ENCODE measurements at regions not wholly inside any gene's neighbourhood (a gene's known extent, or its start where the extent isn't known, plus 50 kb on each side); places are given as distances from the start of the nearest gene placed in this dataset.

GRCh38 chr2:57959390-57959789, 87.2 kb upstream of the VRK2 start:
- Mint-ChIP-seq H3K27ac (ENCODE audit: unreplicated experiment) (no peak overlapping the region), H3K27me3 (ENCODE audit: unreplicated experiment) (peaks cover 4% of the 10 kb centered on the region), H3K9me3 (ENCODE audit: unreplicated experiment) (no peaks in the 10 kb centered on the region), H3K36me3 (ENCODE audit: unreplicated experiment) (no peaks in the 10 kb centered on the region), H3K4me3 (ENCODE audit: unreplicated experiment) (no peak overlapping the region), H3K4me1 (ENCODE audit: unreplicated experiment) (no peaks in the 10 kb centered on the region)
- DNase-seq (ENCODE audit: extremely low spot score, unreplicated experiment), result no peak
- TF ChIP-seq, protein P1, sequence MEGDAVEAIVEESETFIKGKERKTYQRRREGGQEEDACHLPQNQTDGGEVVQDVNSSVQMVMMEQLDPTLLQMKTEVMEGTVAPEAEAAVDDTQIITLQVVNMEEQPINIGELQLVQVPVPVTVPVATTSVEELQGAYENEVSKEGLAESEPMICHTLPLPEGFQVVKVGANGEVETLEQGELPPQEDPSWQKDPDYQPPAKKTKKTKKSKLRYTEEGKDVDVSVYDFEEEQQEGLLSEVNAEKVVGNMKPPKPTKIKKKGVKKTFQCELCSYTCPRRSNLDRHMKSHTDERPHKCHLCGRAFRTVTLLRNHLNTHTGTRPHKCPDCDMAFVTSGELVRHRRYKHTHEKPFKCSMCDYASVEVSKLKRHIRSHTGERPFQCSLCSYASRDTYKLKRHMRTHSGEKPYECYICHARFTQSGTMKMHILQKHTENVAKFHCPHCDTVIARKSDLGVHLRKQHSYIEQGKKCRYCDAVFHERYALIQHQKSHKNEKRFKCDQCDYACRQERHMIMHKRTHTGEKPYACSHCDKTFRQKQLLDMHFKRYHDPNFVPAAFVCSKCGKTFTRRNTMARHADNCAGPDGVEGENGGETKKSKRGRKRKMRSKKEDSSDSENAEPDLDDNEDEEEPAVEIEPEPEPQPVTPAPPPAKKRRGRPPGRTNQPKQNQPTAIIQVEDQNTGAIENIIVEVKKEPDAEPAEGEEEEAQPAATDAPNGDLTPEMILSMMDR (IDR thresholded peaks at IDR 0.05), result no peak

DNA sequence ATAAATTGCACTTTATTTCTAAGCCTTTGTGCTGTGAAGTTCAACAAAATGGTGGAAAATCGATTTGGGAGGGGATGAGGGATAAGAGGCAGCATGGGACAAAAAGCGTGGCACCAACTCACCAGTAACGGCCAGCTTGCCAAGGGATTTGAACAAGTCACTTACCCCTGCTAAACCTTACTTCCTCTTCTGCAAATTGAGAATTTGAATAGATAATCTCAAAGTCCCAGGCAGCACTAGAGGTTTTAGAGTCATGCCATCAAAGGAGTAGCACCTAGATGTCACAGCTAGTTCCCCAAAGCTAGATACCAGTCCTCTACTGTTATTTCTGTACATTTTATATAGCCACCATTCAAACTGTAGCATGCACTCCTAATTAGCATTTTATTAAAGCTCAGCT, 83.7 kb upstream of the VRK2 start:
- H3K9me3 Mint-ChIP-seq (ENCODE audit: unreplicated experiment), result no peaks in the 10 kb centered on the region
- TF ChIP-seq, protein P1 (IDR thresholded peaks at IDR 0.05), result no peak
- no peak for DNase-seq (ENCODE audit: extremely low spot score, unreplicated experiment)
- H3K4me1 Mint-ChIP-seq (ENCODE audit: unreplicated experiment), result no peaks in the 10 kb centered on the region
- no peaks in the 10 kb centered on the region for H3K36me3 Mint-ChIP-seq (ENCODE audit: unreplicated experiment)
- H3K27me3 Mint-ChIP-seq (ENCODE audit: unreplicated experiment), result peaks cover 2% of the 10 kb centered on the region
- no peak overlapping the region for H3K4me3 Mint-ChIP-seq (ENCODE audit: unreplicated experiment)
- no peak overlapping the region for H3K27ac Mint-ChIP-seq (ENCODE audit: unreplicated experiment)

- DNase-seq (ENCODE audit: extremely low spot score, unreplicated experiment), result no peak
- Mint-ChIP-seq H3K36me3 (ENCODE audit: unreplicated experiment) (no peaks in the 10 kb centered on the region), H3K4me3 (ENCODE audit: unreplicated experiment) (no peak overlapping the region), H3K4me1 (ENCODE audit: unreplicated experiment) (no peaks in the 10 kb centered on the region), H3K9me3 (ENCODE audit: unreplicated experiment) (no peaks in the 10 kb centered on the region), H3K27me3 (ENCODE audit: unreplicated experiment) (peaks cover 6% of the 10 kb centered on the region), H3K27ac (ENCODE audit: unreplicated experiment) (no peak overlapping the region)
- TF ChIP-seq, protein P1 (IDR thresholded peaks at IDR 0.05), result no peak
These were observed 81.4 kb upstream of the VRK2 start for GRCh38 chr2:57965219-57965618.

DNA sequence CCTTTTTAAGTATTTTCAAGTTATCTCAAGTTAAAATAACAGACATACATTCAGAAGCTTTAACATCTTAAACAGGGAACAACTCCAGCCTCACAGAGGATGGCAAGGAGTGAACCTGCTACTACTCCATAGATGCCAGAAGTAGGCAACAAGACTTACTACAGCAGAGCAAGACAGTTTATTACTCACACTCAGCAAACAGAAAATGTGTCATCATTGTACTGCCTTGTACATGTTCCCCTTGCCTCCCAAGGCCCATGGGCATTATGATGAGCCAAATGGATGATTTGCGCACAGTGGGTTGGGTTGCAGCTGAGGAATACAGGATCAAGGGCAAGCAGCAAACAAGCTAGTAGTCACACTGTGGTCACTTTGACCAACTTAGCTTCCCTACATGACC, 80.6 kb upstream of the VRK2 start:
- TF ChIP-seq, protein P1 (IDR thresholded peaks at IDR 0.05), result no peak

DNA sequence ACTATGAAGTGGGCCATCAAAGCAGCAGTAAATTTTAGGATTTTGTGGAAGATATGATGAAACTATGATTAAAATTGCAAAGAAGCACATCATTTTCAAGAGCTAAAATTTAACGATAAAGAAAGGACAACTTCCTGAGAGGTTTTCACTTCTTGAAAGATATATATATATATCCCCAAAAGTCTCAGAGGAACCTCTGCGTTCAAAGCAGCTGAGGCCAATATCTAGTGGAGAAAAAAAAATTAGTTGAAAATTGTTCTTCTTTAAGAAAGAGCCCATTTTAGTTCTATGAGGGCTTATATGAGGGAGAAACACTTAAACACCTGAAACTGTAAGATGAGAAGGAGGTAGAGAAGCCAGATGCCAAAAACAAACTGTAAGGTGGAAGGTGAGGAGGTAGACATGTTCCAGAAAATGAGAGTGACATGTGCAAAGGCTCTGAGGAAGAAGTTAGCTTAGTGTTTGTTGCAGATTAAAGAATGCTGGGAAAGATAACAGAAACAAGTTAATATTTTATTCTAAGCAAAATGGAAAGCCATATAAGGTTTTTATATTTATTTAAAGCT, 72.9 kb upstream of the VRK2 start:
- H3K27me3 Mint-ChIP-seq (ENCODE audit: unreplicated experiment), result peaks cover 21% of the 10 kb centered on the region
- no peak for DNase-seq (ENCODE audit: extremely low spot score, unreplicated experiment)
- H3K4me3 Mint-ChIP-seq (ENCODE audit: unreplicated experiment), result no peak overlapping the region
- peaks cover 9% of the 10 kb centered on the region for H3K9me3 Mint-ChIP-seq (ENCODE audit: unreplicated experiment)
- TF ChIP-seq, protein P1 (IDR thresholded peaks at IDR 0.05), result no peak
- H3K27ac Mint-ChIP-seq (ENCODE audit: unreplicated experiment), result no peak overlapping the region
- peaks cover 4% of the 10 kb centered on the region for H3K4me1 Mint-ChIP-seq (ENCODE audit: unreplicated experiment)
- H3K36me3 Mint-ChIP-seq (ENCODE audit: unreplicated experiment), result no peaks in the 10 kb centered on the region

More for the DNA sequence above, 80.6 kb upstream of the VRK2 start:
- peaks cover 6% of the 10 kb centered on the region for H3K27me3 Mint-ChIP-seq (ENCODE audit: unreplicated experiment)
- no peak overlapping the region for H3K27ac Mint-ChIP-seq (ENCODE audit: unreplicated experiment)
- H3K4me1 Mint-ChIP-seq (ENCODE audit: unreplicated experiment), result no peaks in the 10 kb centered on the region
- no peaks in the 10 kb centered on the region for H3K9me3 Mint-ChIP-seq (ENCODE audit: unreplicated experiment)
- no peak overlapping the region for H3K4me3 Mint-ChIP-seq (ENCODE audit: unreplicated experiment)
- no peak for DNase-seq (ENCODE audit: extremely low spot score, unreplicated experiment)
- H3K36me3 Mint-ChIP-seq (ENCODE audit: unreplicated experiment), result no peaks in the 10 kb centered on the region
